NCI-H1417 treated with DMSO at 0.1 percent for 48 hours (cell line): ENCODE measurements at regions not wholly inside any gene's neighbourhood (a gene's known extent, or its start where the extent isn't known, plus 50 kb on each side); places are given as distances from the start of the nearest gene placed in this dataset.
"Not testable (repeated sequence)": the region's sequence is repeated elsewhere in the genome, so short reads cannot be mapped to it uniquely, and the experiment has no call there.

Experiments
- DNase-seq: peaks from one replicate; lab custom pipeline; 2025; lab: John Stamatoyannopoulos, UW

DNA sequence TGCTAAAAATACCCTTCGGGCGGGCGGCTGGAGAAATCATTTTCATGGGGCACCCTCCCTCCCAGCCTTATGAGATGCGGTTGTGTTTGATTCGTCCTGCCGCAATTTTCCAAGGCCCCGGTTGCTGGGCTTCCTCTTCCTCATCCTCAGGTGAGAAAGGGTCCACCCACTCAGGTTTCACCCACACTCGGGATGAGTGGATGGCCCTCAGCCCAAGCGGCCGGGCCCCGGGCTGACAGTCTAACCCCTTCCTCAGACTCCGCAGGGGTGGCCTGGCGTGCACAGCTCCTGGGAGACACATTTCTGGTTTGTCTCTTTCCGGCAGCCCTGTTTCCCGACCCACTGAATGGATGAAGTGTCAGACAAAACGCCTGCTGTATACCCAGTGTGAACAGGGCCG is 116.5 kb upstream of the LRPAP1 start:
- no peak for DNase-seq

DNA sequence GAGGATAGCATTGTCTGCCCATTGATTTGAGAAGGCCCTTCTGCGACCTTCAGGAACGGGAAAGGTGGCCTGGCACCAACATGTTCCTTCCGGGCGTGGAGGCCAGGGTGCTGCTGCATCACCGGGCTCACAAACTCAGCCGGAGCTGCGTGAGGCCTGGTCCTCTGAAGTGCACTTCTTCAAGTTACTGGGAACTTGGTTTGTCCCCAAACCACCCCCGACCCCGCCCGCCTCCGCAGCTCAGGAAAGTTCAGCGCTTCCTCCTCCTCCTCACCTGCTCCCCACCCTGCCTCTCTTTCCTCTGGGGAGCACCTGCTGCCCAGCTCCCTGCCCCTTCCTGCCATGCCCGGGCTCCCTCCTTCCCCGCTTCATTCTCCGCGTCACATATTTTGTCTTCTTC is 116.0 kb upstream of the LRPAP1 start:
- no peak for DNase-seq

DNA sequence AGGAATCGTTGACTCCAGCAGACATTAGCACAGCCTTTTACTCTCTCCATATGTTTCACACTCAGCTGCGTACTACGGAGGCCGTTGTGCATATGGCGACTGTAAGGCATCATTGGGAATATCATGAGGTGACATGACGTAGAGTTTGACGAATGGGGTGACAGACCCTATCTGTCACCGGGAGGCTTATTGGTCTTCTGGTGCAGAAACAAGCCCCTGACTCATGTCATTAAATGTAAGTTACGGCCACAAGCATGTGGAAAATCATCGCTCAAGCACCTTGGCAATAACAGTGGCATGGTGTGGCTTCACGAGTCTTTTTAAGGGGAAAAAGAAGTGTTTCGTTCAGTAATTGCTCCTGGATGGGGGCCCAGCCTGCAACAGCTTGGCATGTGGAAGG is 115.2 kb upstream of the LRPAP1 start:
- no peak for DNase-seq

DNA sequence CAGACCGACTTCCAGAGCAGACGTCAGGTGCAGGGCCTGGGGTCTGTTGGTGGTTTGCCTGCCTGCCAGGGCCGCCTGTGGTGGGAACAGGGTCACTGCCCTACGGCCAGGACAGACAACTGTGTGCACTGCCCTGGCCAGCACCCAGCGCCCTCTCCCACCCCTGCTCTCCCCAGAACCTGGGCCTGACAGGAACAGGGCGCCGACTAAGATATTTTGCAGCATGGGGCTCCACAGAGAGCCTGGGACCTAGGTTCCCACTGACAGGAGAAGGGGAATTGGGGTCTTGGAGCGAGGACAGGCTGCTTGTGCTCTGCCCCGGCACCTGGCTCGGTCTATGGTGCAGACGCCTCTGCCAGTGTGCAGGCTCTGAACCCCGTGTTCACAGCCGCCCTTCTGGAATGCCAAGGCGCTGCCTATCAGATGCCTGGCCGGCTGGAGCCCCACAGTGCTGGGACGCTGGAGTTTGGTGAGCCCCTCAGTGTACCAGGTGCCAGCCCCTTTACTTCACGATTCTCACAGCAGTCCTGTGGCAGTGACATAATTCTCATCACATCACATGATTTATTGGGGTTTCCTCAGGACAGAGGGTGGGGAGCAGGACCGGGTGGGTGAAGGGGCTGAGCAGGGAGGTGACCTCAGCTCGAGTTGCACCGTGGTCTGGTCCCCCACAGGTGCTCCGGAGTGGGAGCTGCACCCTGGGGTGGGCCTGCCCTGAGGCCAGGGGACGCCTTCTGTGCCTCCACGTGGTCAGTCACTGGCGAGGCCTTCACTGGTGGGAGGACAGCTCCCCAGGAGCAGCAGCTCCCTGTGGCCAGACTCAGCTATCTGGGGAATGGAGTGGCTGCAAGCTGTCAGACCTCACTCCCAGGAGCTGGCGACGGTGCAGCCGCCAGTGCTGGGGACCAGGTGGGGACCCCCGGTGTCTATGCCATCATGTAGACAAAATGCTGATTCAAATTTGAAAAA is 113.8 kb upstream of the LRPAP1 start:
- no peak for DNase-seq

DNA sequence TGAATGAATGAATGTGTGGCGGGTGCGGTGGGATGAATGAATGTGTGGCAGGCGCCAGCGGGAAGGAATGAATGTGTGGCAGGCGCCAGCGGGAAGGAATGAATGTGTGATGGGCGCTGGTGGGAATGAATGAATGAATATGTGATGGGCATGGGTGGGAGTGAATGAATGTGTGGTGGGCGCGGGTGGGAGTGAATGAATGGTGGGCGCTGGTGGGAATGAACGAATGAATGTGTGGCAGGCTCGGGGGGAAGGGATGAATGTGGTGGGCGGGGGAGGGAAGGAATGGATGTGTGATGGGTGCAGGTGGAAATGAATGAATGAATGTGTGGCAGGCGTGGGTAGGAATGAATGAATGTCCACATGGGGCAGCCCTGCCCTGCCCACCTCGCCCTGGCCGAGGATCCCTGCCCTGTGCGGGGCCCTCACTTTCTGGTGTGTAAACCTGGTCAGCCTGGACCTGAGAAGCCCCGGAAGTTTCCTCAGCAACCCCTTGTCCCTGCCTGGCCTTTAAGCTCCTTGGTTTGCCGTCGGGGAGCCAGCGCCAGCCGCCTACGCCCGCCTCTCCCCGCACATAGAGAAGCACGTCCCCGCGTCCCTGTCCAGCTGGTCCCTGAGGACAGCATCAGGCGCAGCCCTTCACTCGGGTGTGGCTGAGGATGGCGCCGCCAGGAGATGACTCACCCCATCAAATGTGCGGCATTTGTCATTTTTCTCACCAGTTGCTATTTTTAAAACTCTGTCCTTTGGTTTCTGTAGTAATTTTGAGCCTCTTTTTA is 112.8 kb upstream of the LRPAP1 start:
- DNase-seq: no peak

DNA sequence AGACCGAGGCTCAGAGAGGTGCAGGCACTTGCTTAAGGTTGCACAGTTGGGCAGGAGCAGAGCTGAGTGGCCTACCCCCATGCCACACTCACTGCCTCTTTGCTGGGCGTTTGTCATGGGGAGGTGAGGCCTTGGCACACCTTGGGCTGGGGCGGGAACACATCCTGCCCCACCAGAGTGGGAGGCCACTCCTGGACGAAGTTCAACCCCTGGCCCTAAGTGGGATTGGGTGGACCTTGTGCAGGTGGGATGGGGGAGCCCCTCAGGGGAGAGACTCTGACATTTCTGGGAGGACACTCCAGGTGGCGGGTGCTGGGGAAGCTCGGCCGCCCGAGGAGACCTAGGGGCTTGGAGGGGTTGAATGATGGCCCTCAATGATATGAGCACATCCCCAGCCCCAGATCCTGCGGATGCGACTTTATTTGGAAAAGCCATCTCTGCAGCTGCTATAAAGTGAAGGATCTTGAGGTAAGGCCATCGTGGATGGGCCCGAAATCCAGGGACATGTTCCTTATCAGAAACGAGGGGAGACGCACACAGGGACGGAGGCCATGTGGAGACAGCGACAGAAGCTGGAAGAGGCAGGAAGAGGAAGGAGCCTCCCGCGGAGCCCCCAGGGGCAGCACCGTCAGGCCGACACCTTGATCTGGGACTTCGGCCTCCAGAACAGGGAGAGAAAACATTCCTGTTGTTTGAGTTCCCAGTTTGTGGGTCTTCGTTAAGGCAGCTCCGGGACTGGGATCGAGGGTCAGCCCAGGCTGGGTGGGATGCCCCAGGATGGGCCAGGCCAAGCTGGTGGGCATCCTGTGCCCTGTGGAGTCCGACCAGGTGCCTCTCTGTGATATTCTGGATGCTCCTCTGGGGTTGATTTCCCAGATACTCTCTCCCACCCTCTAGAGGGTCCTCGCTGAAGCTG is 111.6 kb upstream of the LRPAP1 start:
- DNase-seq: no peak

DNA sequence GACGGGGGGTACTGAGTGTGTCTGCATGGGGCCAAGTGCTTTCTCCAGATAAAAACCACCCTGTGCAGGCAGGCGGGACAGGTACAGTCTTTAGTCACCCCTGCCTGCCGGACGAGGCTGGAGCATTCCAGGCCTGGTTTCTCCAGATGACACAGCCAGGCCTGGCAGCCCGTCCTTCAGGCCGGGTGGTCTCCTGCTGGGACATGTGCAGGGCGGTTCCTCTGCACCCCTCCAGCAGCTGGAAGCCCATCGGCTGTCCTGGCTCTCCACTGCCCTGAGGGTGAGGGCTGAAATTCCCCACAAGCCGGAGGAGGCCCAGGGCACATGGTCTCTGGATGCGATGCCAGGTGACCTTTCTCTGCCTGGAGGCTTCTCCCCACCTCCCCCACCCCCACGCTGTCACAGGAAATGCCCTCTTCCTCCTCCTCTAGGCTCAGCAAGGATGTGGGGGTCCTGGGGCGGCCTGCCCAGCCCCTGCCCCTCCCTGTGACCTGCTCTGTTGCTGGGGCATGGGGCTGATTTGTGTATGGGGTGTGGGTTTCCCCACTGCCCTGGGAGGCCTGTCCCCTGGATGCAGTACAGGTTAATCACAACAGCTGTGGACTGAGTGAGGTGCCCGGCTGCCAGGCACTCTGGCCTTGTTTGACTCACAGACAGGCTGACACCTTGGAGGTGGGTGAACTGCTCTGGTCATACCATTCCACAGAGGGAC is 110.7 kb upstream of the LRPAP1 start:
- DNase-seq: no peak

DNA sequence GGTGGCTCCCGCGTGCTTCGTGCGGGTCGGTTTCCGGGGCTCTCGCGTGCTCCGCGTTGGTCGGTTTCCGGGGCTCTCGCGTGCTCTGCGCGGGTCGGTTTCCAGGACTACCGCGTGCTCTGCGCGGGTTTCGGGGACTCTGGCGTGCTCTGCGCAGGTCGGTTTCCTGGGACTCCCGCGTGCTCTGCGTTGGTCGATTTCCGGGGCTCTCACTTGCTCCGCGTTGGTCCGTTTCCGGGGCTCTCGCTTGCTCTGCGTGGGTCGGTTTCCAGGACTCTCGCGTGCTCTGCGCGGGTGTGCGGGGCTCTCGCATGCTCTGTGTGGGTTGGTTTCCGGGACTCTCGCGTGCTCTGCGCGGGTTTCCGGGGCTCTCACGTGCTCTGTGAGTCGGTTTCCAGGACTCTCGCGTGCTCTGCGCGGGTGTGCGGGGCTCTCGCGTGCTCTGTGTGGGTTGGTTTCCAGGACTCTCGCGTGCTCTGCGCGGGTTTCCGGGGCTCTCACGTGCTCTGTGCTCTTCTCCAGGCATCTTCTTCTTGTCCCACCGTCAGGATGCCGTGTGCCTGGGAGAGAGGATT is 109.9 kb upstream of the LRPAP1 start:
- no peak for DNase-seq

DNA sequence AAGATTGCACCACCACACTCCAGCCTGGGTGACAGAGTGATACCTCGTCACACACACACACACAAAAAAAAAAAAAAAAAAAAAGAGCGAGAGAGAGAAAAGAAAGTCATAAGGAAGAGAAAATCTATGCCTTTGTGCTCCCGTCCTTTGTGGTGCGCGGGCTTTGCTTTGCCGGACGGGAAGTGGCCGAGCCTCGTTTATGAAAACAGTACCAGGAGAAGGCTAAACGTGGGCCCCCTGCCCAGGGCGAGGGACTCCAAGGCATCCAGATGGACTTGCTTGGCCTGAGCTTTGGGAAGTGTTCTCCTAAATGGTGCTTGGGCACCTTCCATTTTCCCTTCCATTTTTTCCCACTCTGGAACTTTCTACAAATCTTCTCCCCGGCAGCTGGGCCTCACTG is 109.3 kb upstream of the LRPAP1 start:
- no peak for DNase-seq

DNA sequence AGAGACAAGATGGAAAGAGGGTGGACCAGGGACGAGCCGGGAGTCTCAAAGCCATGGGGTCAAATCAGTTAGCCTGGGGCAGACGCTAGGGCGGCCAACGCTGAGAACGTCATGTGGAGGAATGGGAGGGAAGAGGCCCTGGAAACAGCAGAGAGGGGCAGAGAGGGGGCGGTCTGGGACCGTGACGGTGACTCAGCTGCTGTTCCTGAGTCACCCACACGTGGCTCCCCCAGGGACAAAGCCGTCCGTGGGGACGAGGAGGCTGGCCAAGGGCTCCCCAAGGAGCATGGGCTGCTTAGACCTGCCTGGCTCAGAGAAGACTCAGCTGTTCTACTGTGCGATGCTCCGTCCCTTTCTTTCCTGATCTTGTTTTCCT is 108.4 kb upstream of the LRPAP1 start:
- DNase-seq: no peak

DNA sequence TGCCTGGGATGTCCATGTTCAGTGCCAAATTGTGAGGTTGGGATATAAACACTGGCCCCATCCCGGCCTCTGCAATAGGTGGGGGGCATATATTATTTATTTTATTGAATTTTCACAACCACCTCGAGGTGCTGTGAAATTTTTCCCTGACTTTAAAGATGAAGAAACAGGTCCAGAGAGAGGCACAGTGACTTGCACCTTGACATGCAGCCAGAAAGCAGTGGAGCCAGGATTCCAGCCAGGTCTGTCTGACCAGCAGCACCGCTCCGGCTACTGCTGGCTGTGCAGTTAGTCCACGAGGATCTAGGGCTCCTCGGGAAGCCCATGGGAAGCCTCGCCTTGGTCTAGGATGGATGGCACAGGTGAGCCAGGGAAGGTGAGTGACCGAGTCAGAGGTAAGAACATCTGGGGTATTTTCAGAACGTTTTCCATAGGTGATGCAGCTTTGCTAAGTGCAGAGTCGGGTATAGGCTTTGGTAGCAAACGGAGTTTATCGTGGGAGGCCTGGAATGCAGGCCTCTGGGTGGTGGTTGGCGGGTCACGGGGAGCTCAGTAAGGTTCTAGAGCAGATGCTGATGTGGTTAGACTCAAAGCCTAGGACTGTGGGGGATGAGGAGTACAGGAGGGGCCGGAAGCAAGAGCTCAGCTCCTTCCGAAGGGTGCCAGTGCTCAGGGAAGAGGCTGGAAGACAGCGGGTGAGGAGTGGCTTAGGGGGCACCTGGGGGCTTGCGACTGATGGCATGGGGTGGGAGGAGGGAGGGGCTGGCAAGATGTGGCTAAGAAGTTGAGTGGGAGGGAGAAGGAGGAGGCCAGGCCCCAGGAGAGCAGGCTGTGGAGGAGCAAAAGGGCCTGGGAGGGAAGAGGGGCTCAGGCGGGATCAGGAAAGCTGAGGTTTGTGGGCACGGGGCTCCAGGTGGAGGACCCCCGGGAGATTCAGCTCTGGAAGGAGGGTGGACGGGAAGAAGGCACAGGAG is 107.7 kb upstream of the LRPAP1 start:
- no peak for DNase-seq

DNA sequence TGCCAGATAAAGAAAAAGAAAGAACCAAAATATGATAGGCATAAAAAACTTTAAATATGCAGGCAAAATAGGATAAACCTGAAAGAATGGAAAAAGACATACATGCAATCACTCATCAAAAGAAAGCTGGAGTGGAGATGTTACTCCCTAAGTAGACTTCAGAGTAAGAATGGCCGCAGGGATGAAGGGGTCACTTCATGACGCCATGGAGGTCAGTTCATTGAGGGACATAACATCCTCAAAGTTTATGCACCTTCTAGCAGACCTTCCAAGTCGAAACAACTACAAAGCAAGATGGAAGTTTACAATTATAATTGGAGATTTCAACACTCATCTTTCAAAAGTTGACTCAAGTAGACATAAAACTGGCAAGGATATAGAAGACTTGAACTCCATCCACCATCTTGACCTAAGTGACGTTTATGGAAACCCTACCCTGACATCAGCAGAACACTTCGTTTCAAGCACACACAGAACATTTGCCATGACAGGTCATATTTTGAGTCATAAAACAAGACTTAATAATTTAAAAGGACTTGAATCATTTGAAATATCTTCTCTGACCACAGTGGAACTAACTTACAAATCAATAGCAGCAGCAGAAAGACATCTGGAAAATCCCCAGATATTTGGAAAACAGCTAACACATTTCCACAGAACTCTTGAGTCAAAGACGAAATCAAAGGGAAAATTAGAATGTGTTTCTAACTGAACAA is 106.0 kb upstream of the LRPAP1 start:
- no peak for DNase-seq

DNA sequence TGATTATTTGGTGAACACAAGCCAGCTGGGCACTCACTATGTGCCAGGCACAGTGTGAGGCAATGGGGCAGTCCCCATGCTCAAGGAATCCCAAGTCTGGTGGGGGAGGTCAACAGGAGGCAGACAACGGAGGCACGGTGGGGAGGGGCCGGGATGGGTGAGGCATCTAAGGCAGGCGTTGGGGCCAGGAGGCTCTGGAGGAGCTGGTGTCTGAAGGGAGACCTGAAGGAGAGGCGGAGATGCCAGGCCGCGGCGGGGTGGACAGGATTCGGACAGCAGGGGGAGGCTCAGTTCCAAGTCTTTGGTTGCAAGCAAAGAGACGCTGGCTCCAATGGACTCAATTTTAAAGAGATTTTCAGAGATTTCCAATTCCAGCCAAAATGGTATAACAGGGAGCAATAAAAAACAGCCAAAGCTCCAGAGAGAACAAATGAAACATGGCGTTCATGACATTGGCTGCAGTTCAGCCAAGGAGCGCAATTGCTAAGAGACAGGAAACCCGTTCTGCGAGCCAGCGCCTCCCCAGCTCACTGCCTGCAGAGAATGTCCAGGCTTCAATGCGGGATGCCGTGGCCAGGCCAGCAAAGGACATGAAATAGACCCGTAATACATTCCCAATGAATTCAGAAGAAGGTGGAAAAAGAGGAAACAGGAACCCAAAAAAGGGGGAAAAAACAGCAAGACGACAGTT is 105.2 kb upstream of the LRPAP1 start:
- DNase-seq: no peak

DNA sequence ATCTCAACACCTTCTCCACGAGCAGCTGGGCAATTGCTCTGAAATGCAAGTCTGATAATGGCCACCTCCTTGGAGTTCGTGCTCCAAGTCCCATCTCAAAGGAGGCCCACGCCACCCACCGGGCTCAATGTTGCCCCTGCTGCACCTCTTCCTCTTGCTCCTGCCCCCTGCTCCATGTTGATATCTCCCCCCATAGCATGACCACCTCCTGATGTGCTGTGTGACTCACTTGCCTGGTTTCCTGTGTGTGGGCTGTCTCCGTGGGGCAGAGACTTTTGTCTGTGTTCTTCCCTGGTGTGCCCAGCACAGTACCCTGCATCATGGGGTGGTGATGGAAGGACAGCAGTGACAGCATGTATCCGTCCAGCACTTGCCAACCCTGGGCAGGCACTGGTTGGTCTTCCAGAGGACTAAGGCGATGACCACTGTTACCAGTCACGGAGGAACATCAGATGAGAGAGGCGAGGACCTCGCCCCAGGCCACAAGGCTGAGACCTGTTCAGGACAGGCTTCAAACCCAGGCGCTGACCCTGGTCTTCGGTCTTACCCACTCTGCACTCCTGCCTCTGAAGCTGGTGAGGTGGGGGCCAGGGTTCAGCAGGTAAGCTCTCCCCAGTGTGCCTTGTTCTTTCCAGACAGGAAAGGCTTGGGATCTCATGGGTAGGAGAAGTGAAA is 104.6 kb upstream of the LRPAP1 start:
- no peak for DNase-seq

DNA sequence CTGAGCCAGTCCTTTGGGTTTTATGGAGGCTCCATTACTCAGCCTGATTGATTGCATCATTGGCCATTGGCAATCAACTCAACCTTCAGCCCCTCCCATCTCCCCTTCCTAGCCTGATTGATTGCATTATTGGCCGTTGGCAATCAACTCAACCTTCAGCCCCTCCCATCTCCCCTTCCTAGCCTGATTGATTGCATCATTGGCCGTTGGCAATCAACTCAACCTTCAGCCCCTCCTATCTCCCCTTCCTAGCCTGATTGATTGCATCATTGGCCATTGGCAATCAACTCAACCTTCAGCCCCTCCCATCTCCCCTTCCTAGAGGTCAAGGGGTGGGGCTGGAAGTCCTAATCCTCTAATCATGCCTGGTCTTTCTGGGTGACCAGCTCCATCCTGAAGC is 103.8 kb upstream of the LRPAP1 start:
- not testable (repeated sequence) for DNase-seq

DNA sequence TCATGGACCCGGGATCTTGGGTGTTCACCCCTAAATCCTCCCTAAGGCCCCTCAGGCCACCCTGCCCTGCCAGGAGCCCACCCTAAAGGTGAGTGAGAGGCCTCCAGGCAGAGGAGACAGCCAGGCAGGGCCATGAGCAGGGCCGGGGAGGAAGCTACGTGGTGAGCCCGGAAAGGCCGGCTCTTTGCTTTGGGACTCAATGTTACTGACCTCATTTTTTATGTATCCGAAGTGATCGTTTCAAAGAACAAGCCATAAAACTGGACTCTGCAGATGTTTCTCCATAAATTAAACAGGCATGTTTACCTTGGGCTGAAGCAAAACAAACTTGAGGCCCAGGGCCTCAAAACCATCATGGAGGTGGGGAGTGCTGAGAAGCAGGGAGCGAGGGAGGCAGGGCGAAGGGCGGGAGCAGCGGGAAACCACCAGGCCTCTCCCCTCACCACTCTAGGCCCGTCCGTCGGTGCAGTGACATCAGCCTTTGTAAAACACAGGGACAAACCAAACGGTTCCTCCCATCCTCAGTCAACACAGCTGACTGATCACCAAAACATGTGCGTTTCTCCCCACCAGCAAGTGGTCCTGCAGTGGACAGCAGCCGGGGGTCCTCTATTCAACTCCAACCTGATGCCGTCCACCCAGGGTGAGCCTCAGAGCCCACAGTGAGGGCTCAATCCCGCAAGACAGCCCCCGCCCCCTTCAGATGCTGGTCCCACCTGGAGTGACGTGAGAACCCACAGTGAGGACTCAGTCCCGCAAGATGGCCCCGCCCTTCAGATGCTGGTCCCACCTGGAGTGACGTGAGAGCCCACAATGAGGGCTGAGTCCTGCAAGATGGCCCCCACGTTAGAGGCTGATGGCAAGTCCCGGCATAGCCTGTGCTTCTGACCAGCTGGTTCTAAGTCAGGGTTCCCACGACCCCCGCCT is 102.9 kb upstream of the LRPAP1 start:
- DNase-seq: no peak

DNA sequence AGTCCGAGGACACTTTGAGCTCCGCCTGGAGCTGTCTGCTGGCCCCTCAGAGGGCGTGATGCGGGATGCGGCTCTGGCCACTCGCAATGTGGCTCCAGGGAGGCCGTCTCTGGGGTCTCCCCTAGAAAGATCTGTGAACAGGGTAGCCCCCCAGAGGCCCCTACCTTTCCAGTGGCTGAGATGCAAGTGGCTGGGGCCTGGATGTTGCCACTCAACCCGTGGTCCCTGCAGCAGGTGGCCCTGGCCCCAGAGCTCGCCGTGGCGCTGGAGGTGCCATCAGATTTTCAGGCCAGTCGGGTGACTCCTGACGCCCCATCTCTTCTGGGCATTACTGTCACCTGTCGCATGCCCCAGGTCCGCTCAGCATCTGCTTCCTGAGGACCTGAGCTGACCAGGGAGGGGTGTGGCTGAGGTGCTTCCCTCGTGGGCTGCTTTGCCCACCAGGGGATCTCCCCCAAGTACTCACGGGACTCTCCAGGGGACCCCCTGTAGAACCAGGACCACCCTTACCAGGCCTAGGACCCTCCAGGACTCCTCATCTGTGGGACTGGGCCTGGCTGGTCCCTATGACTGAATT is 102.1 kb upstream of the LRPAP1 start:
- no peak for DNase-seq
